Neural cell (in vitro differentiated cells): ENCODE measurements at regions not wholly inside any gene's neighbourhood (a gene's known extent, or its start where the extent isn't known, plus 50 kb on each side); places are given as distances from the start of the nearest gene placed in this dataset.

Source experiments
- EP300 ChIP-seq: fragments of 450-650 bp; conservative IDR thresholded peaks from 2 replicates; pipeline ENCODE4 v1.6.1; 2014; ENCODE audit warnings: antibody characterized with exemption, mild to moderate bottlenecking, moderate library complexity; ENCODE audit not compliant: poor library complexity, severe bottlenecking
- TAF1 ChIP-seq: IDR thresholded peaks from 2 replicates; pipeline ENCODE4 v1.6.1; 2012; ENCODE audit warnings: low read depth
- TF ChIP-seq, protein P1 (sequence below): fragments of 450-650 bp; IDR thresholded peaks from 2 replicates; pipeline ENCODE4 v1.5.1; 2014; ENCODE audit warnings: antibody characterized with exemption, mild to moderate bottlenecking, moderate library complexity; ENCODE audit not compliant: poor library complexity, severe bottlenecking

DNA sequence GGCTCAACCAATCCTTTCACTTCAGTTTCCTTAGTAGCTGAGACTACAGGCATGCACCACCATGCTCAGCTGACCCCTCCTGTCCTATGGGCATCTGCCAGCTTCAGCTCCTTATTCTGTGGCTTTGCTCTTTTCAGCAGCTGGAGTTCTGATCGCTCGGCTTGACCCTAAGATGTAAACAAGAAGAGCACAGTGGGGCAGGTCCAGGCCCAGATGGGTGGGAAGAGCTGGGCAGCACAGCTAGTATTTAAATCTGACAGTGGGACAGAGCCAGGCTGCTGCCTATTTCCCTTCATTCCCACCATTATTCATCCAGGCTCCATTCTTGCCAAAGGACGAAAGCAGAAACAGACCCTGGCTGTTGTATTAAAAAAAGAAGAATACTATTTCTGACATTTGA, 494.9 kb upstream of the PODXL start:
- TF ChIP-seq, protein P1, sequence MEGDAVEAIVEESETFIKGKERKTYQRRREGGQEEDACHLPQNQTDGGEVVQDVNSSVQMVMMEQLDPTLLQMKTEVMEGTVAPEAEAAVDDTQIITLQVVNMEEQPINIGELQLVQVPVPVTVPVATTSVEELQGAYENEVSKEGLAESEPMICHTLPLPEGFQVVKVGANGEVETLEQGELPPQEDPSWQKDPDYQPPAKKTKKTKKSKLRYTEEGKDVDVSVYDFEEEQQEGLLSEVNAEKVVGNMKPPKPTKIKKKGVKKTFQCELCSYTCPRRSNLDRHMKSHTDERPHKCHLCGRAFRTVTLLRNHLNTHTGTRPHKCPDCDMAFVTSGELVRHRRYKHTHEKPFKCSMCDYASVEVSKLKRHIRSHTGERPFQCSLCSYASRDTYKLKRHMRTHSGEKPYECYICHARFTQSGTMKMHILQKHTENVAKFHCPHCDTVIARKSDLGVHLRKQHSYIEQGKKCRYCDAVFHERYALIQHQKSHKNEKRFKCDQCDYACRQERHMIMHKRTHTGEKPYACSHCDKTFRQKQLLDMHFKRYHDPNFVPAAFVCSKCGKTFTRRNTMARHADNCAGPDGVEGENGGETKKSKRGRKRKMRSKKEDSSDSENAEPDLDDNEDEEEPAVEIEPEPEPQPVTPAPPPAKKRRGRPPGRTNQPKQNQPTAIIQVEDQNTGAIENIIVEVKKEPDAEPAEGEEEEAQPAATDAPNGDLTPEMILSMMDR, result no peak
- TF ChIP-seq EP300 (no peak), TAF1 (no peak)
